DMS153 (cell line): ENCODE measurements at regions not wholly inside any gene's neighbourhood (a gene's known extent, or its start where the extent isn't known, plus 50 kb on each side); places are given as distances from the start of the nearest gene placed in this dataset.

Source experiments
- DNase-seq: peaks from one replicate; lab custom pipeline; 2025; lab: John Stamatoyannopoulos, UW

DNA sequence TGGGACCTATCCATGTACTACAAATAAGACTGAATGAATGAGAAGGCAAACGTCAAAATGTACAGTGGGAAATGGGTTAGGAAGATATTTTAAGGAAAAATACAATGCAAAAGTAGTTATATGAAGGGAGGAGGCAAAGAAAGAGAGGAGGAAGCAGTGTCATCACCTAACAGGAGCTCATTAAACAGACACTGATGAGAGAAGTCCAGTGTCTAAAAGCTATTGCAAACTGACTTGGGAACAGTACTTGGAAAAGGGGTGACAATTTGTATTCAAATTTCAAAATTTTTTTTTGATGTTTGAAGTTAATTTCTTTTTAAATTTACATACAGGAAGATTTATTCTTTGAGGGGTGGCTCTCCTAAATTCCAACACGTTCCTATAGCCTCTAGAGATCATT is 143.5 kb upstream of the NOX3 start:
- no peak for DNase-seq

GRCh38 chr6:155595284-155595683 is 139.6 kb upstream of the NOX3 start:
- no peak for DNase-seq

DNA sequence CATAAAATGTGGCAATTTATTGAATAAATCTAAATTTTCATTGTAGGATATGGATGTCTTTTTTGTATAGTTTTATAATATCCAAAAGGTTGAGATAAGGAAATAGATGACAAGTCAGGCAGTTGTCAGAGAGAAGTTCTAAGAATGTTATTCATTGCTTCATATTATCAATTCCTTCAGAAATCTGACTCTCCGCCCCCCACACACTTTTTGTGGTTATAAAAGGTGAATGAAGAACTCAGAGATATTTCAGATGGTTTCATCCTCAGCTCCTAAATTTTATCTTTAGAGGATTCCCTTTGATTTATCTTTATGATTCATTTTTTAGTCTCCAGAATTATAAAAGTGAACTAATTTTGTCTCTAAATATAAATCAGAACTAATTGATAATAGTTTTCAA is 136.1 kb upstream of the NOX3 start:
- no peak for DNase-seq

DNA sequence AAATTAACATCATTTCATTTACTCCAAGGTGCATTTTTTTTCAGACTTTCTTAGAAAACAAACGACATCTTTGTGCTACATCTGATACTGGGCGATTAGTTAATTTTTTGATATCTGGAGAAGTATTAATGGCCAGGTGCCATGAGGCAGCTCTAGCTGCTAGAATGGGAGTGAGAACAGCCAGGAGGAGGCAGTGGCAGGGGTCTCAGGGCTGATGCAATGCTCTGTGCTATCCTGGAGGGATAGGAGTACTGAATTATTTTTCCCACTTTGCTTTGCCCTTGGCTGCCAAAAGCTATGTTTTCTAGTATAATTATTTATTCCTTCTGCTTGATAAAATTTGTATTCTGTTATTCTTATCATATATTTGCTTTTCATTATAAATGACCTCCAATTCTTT is 133.6 kb upstream of the NOX3 start:
- no peak for DNase-seq

DNA sequence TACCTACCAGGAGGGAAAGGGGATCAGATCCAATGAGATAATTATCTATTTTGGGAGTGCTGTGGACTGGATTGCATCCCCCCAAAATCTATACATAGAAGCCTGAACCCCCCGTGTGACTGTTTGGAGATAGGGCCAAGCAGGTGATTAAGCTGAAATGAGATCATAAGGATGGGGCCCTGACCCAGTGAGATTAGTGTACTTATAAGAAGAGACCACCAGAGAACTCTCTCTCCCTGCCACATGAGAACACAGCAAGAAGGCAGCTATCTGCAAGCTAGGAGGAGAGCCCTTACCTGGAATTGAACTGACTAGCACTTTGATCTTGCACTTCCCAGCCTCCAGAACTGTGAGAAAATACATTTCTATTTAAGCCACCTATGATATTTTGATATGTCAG is 132.2 kb upstream of the NOX3 start:
- DNase-seq: no peak

DNA sequence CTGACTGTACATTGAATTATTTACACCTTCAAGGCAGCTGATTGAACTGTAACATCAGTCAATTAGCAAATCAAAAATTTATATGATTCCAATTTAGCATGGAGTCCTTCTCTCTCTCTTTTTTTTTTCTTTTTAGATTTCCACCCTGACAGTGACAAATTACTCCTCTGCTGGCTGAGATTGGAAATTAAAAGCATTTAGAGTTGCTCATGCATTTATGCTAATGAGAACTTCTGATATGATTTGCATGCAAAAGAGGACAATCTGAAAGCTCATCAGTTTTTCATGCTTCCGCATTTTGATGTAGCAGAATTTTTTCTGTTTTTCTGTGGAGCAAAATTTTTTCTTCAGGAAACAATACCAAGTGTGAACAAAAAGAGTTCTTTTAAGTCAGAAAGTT is 130.5 kb upstream of the NOX3 start:
- no peak for DNase-seq

DNA sequence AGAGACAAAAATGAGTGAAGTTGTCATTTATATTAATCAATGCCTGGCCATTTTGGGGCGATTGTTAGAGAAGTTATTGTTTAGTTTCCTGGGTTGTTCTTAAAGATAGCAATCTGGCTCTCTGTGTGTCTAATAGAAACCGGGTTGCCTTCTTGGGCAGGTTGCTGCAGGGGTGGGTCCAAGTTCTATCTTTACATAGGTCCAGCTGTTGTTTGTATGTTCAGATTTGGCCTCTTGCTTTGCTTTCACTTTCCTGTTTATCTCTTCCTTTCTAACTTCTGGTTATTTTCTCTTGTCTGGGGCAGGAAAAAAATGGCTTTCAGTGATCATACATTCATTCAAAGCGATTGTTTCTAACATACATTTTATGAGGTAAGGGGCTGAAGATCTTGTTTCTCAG is 128.4 kb upstream of the NOX3 start:
- no peak for DNase-seq

- DNase-seq: no peak
Measured at GRCh38 chr6:155582016-155582991, 126.7 kb upstream of the NOX3 start.

- DNase-seq: no peak
Measured at GRCh38 chr6:155580904-155581303, 125.3 kb upstream of the NOX3 start.

GRCh38 chr6:155578251-155578650 is 122.6 kb upstream of the NOX3 start:
- no peak for DNase-seq

DNA sequence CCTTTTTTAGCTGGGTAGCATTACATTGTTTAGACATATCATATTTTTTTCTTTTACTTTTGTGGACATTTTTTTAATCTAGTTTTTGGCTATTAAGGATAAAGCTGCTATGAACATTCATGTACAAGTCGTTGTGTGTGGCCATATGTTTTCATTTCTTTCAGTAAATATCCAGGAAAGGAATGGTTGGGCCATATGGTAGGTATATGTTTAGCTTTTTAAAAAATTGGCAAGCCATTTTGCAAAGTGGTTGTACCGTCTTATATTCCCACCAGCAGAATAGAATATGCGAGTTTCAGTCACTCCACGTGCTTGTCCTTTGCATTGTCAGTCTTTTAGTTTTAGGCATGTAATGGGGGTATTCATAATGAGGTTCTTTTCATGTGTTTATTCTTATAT is 106.3 kb upstream of the NOX3 start:
- DNase-seq: no peak

DNA sequence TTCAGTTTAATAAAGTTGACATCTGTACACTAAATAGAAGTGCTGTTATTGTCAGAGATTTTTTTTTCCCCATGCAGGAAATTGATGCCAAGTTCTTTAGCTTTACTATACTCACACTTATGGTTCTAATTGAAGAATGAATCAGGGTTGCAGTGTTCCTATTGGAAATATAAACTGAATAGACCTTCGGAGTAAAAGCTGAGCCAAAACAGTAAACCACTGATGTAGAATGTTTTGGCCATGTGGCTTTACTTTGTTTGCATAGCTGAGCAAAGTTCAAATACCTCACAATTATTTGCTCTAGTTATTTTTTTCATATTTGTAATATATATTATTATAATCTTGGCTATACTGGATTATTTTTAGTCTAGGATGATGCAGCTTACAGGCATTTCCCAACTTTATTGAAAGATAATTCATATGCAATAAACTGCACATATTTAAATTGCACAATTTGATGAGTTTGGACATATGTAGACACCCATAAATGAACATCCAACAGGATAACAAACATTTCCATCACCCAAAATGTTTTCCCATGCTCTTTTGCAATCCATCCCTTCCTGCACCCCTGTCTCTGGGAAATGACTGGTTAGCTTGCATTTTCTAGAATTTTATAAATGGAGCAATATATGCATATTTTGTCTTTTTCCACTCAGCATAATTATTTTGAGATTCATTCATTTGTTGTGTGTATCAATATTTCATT is 105.8 kb upstream of the NOX3 start:
- DNase-seq: no peak

GRCh38 chr6:155549928-155550327 is 94.3 kb upstream of the NOX3 start:
- no peak for DNase-seq

DNA sequence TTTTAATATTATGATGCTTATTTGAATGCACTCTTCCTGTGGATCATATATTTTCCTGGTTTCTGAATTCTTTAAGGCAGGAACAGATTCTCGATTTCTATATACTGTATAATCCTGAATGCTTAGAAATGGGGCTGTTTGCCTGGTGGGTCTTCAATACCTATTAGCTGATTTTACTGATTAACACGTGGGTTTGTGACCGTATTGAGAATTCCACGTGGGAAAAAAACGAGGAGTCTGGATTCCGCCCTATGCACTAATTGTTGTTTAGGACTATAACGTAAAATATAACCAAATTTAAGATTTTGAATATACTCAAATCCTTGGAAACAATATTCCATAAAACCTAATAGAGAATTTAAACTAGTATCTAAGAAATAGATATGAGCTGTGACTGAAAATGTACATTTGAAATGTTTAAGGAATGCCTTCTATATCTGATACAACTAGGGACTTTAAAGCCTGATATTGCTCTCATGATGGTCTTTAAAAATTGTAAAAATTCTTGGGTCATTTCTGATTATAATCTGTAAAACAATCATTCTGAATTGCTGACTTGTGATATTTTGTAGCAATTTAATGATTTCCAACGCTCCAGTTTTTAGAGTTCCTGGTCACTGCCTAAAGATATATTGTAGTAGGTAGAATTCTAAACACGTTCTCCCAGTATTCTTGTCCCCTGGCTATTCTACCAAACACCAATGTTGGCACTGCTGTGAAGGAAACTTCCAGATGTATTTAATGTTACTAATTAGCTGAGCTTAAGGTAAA is 93.6 kb upstream of the NOX3 start:
- DNase-seq: no peak

DNA sequence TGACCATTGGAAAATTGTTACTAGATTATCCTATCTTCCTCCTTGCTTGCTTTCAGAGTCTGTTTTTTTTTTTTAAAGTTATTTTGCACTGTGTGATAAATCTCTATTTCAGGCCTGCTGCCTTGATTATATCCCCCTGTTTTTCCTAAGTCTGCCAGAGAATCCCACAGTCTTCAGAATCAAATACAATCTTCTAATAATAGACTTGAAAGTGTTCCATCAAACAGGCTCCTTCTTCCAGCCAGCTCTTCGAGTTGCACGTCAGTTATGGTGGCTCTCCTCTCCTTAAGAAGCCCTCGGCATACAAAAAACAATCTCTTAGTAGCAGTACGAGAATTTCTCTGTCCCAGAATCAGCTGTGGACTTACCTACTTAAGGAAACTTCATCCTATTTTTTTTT is 92.9 kb upstream of the NOX3 start:
- no peak for DNase-seq

DNA sequence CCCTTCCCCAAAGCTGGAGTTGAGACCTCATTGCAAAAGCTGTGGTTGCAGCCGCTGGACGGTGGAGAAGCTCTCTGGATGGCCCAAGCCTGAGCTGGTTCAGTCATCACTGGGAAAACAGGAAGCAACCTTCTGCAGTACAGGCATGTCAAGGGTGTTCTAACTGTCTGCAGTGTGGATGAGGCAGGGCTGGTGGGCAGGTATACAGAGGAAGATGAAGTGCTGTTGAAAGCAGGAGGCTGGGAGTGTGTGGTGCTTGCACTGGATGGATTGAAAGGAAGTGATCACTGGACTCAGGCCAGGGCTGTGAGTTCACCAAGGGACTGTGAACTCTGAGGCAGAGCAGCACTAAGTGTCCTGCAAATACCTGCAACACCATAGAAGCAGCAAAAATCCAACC is 89.0 kb upstream of the NOX3 start:
- DNase-seq: no peak

DNA sequence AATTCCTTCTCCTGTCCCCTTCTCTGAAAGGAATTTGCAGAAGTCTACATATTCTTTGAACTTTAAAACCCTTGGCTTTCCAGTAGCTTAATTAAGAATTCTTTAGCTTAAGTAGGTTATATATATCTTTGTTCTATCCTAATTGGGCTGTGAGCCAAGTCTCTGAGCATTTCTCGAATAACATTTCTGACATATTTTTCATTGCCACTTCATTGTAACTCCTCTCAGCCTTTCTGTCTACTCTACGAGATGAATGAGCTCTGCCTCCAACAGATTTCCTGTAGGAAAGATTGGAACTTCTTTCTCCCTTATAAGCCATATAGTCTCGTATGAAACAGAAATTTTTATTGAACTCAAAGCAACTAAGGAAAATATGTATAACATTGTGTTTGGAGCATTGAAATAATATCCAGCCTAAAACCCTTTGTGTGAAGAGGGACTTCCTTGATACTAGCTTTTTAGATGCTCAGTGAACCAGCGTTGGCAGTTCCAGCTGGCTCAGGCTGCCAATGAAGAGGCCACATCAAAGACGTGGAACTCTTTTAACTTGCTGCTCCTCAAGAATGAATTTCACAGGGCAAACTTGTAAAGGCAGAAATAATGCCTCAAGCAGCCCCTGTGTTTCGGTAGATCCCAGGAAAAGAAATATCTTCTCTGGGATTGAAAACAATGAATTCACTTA is 87.7 kb upstream of the NOX3 start:
- DNase-seq: no peak

DNA sequence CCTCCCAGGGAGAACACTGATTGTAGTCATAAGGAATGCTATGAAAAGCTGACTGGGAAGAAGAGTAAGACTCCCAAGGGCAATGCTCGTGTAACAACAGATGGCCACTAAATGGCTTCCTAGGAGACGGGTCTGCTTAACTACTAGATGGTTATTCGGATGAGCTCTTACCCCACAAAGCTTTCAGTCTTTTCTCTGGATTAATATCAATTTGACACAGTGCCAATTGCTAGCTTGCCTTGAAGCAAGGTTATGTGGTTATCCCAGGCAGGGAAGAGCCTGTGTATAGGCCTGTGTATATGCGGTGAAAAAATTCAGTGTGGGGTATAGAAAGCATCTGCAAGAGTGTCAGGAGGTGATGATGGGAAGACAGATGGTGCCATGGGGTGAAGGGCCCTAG is 86.4 kb upstream of the NOX3 start:
- DNase-seq: no peak

DNA sequence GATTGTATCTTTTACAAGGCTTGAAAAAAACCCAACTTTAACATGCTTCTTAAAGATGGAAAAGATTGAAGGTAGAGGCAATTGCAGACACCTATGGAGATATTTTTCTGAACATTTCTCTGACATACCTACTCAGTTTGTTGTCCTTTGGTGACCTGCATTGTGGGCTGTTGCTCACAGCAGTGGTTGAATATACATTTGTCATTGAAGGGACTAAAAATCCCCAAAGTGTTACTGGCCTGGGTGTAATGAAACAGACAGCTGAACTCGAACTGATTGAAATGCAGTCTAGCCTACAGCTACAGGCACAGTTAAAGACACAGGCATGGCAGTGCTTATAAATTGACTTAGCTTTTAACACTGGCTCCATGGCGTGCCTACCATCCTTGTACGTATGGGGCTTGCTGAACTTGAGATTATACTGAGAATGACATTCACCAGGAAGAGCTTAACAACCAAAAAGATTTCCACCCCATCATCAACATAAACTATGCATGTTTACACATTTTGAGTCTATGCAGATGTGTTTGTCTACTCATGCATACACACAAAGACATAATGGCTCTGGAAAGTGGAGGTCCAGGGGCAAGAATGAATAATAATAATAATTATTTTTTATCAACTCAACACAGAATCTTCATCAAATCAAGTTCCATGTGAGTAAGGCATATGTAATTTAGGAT is 83.2 kb upstream of the NOX3 start:
- no peak for DNase-seq

- DNase-seq: no peak
Measured at GRCh38 chr6:155534678-155535077, 79.0 kb upstream of the NOX3 start.

- no peak for DNase-seq
Measured at GRCh38 chr6:155530219-155530834, 74.7 kb upstream of the NOX3 start.
